H1 (cell line): ENCODE measurements at regions not wholly inside any gene's neighbourhood (a gene's known extent, or its start where the extent isn't known, plus 50 kb on each side); places are given as distances from the start of the nearest gene placed in this dataset.

ENCODE experiments used
- CTCF ChIA-PET: fragments of 300-600 bp; sonication (Branson Sonifier 250); formaldehyde crosslinking; loops from one replicate; lab custom pipeline; 2021; ENCODE audit not compliant: partially characterized antibody; lab: Charles Lee
- POLR2A ChIA-PET: fragments of 300-600 bp; sonication (Branson Sonifier 250); formaldehyde crosslinking; loops from one replicate; lab custom pipeline; 2021; ENCODE audit warnings: inconsistent platforms; ENCODE audit not compliant: partially characterized antibody; lab: Charles Lee
- DNase-seq, 2 experiments: peaks; one replicate each; pipeline versions ENCODE4 v3.0.0 to v3.0.0-alpha.2; 2010 to 2022; ENCODE audit warnings: low spot score in 2 of 2, low read depth in 1 of 2, mixed read lengths in 1 of 2
- FAIRE-seq: peaks from 2 replicates; lab custom pipeline; 2011; peaks lifted over from hg19 to GRCh38; lab: Jason Lieb, UNC
- H2AFZ ChIP-seq: 2 replicates; pipeline ENCODE4 v1.8.1; 2012; ENCODE audit warnings: low read length, inconsistent platforms
- H2AK5ac ChIP-seq: 2 replicates; pipeline ENCODE4 v1.6.1; 2013; ENCODE audit warnings: low read depth, low read length
- H2BK120ac ChIP-seq: replicated peaks from 2 replicates; pipeline ENCODE3; 2013; ENCODE audit warnings: low read depth, low read length, inconsistent platforms
- H2BK12ac ChIP-seq: 2 replicates; pipeline ENCODE4 v1.6.1; 2013; ENCODE audit warnings: low read depth, low read length
- H2BK15ac ChIP-seq: 2 replicates; pipeline ENCODE4 v1.6.1; 2013; ENCODE audit warnings: low read length
- H2BK20ac ChIP-seq: 2 replicates; pipeline ENCODE4 v1.6.1; 2013; ENCODE audit warnings: low read length
- H2BK5ac ChIP-seq: 2 replicates; pipeline ENCODE4 v1.6.1; 2013; ENCODE audit warnings: low read depth, low read length
- H3K14ac ChIP-seq: 2 replicates; pipeline ENCODE4 v1.6.1; 2013; ENCODE audit warnings: inconsistent platforms; ENCODE audit not compliant: insufficient read length
- H3K18ac ChIP-seq: 2 replicates; pipeline ENCODE4 v1.6.1; 2013; ENCODE audit warnings: low read length; ENCODE audit errors: extremely low read depth
- H3K23ac ChIP-seq: 2 replicates; pipeline ENCODE4 v1.6.1; 2013; ENCODE audit warnings: inconsistent platforms; ENCODE audit not compliant: insufficient read length
- H3K23me2 ChIP-seq: 2 replicates; pipeline ENCODE4 v1.6.1; 2013; ENCODE audit warnings: low read depth, low read length
- H3K27ac ChIP-seq: 2 replicates; pipeline ENCODE4 v1.6.1; 2011; ENCODE audit warnings: low read depth, low read length, inconsistent platforms
- H3K27me3 ChIP-seq, 4 experiments: replicated peaks in 1 of 4; 1 replicate in 1 of 4; 2 replicates in 3 of 4; pipeline versions ENCODE4 v1.6.1 to v1.8.1; 2011 to 2013; ENCODE audit warnings: low read length in 3 of 4, mild to moderate bottlenecking in 3 of 4, inconsistent platforms in 2 of 4, mixed read lengths in 2 of 4, moderate library complexity in 1 of 4; ENCODE audit not compliant: control insufficient read depth in 3 of 4, insufficient read depth in 3 of 4; ENCODE audit errors: extremely low read depth in 1 of 4
- H3K36me3 ChIP-seq, 4 experiments: 2 replicates each; pipeline versions ENCODE4 v1.6.1 to v1.8.1; 2011 to 2013; ENCODE audit warnings: mild to moderate bottlenecking in 4 of 4, low read length in 3 of 4, moderate library complexity in 2 of 4, control low read depth in 1 of 4, inconsistent platforms in 1 of 4; ENCODE audit not compliant: insufficient read depth in 4 of 4, control insufficient read depth in 2 of 4
- H3K4ac ChIP-seq: replicated peaks from 2 replicates; pipeline ENCODE3; 2013; ENCODE audit warnings: low read length, low read depth, mixed read lengths, inconsistent platforms; ENCODE audit not compliant: insufficient read length
- H3K4me1 ChIP-seq, 4 experiments: replicated peaks in 1 of 4; 1 replicate in 1 of 4; 2 replicates in 3 of 4; pipeline versions ENCODE4 v1.6.1 to v1.8.1; 2011 to 2013; ENCODE audit warnings: low read length in 3 of 4, inconsistent platforms in 2 of 4, mixed read lengths in 1 of 4; ENCODE audit not compliant: insufficient read depth in 4 of 4, control insufficient read depth in 3 of 4
- H3K4me2 ChIP-seq, 2 experiments: 2 replicates each; pipeline versions ENCODE4 v1.6.1 to v1.8.1; 2011 to 2013; ENCODE audit warnings: low read depth in 2 of 2, low read length in 2 of 2, control low read depth in 1 of 2, inconsistent platforms in 1 of 2, mild to moderate bottlenecking in 1 of 2; ENCODE audit not compliant: insufficient read depth in 1 of 2
- H3K4me3 ChIP-seq, 4 experiments: fragments of 200-600, 300-600 bp in 1 of 4; sonication (generic), shearing (Covaris generic), sonication (Bioruptor Twin) in 1 of 4; 2 replicates each; pipeline versions ENCODE4 v1.5.1 to v1.8.1; 2011 to 2016; ENCODE audit warnings: low read length in 4 of 4, low read depth in 3 of 4, control low read depth in 2 of 4, inconsistent platforms in 2 of 4, mild to moderate bottlenecking in 2 of 4, mixed read lengths in 1 of 4, moderate library complexity in 1 of 4; ENCODE audit not compliant: insufficient read depth in 2 of 4; ENCODE audit errors: extremely low read depth in 1 of 4
- H3K56ac ChIP-seq: replicated peaks from 2 replicates; pipeline ENCODE3; 2013; ENCODE audit warnings: low read depth, mild to moderate bottlenecking, mixed read lengths, low read length, inconsistent platforms; ENCODE audit not compliant: insufficient read length
- H3K79me1 ChIP-seq: 2 replicates; pipeline ENCODE4 v1.6.1; 2013; ENCODE audit warnings: low read depth, low read length, control low read depth
- H3K79me2 ChIP-seq, 2 experiments: 2 replicates each; pipeline versions ENCODE4 v1.6.1 to v1.8.1; 2012 to 2013; ENCODE audit warnings: low read length in 2 of 2, mild to moderate bottlenecking in 2 of 2, inconsistent platforms in 1 of 2; ENCODE audit not compliant: insufficient read depth in 2 of 2, control insufficient read depth in 1 of 2
- H3K9ac ChIP-seq, 4 experiments: replicated peaks in 1 of 4; 1 replicate in 1 of 4; 2 replicates in 3 of 4; pipeline versions ENCODE4 v1.6.1 to v1.8.1; 2011 to 2013; ENCODE audit warnings: low read depth in 3 of 4, low read length in 3 of 4, control low read depth in 2 of 4, mild to moderate bottlenecking in 2 of 4, moderate library complexity in 2 of 4, inconsistent platforms in 1 of 4; ENCODE audit errors: extremely low read depth in 1 of 4
- H3K9me3 ChIP-seq, 2 experiments: 2 replicates each; pipeline versions ENCODE4 v1.6.1 to v1.8.1; 2012 to 2013; ENCODE audit warnings: mild to moderate bottlenecking in 2 of 2, moderate library complexity in 2 of 2, control low read depth in 1 of 2, inconsistent platforms in 1 of 2, low read depth in 1 of 2, low read length in 1 of 2, mixed read lengths in 1 of 2; ENCODE audit not compliant: insufficient read depth in 2 of 2
- H4K20me1 ChIP-seq, 2 experiments: replicated peaks in 1 of 2; 2 replicates each; pipeline versions ENCODE3 to v1.8.1; 2011 to 2013; ENCODE audit warnings: inconsistent platforms in 2 of 2, low read length in 2 of 2, mild to moderate bottlenecking in 1 of 2; ENCODE audit not compliant: insufficient read depth in 2 of 2, control insufficient read depth in 1 of 2
- H4K5ac ChIP-seq: 2 replicates; pipeline ENCODE4 v1.6.1; 2013; ENCODE audit warnings: low read length, low read depth, mixed read lengths, inconsistent platforms; ENCODE audit not compliant: insufficient read length
- H4K8ac ChIP-seq: 2 replicates; pipeline ENCODE4 v1.8.0; 2013; ENCODE audit warnings: mild to moderate bottlenecking, moderate library complexity, low read length, inconsistent platforms; ENCODE audit not compliant: insufficient read depth; ENCODE audit errors: extremely low read depth
- H4K91ac ChIP-seq: replicated peaks from 2 replicates; pipeline ENCODE3; 2013; ENCODE audit warnings: low read length, mixed read lengths, inconsistent platforms; ENCODE audit not compliant: insufficient read length
- CEBPB ChIP-seq: IDR thresholded peaks from 2 replicates; pipeline ENCODE4 v1.6.1; 2012; ENCODE audit warnings: low read depth, low read length
- SP1 ChIP-seq: IDR thresholded peaks from 2 replicates; pipeline ENCODE4 v1.6.1; 2011; ENCODE audit warnings: low read depth, low read length
- WGBS, 2 experiments: shearing (Covaris generic) in 1 of 2; methylation state at CpG; one replicate each; pipeline versions ENCODE4 v1.1.6 to v1.1.7; 2013 to 2015; ENCODE audit warnings: low lambda C conversion rate in 2 of 2, mixed read lengths in 2 of 2, inconsistent platforms in 1 of 2, low coverage in 1 of 2, missing lambda C conversion rate in 1 of 2; ENCODE audit not compliant: insufficient replicate concordance in 2 of 2, insufficient coverage in 1 of 2, insufficient read length in 1 of 2; ENCODE audit errors: extremely low coverage in 1 of 2, missing lambda C conversion rate in 1 of 2; 5-methylcytosine and 5-hydroxymethylcytosine counted together

- no peaks in the 10 kb centered on the region for H4K20me1 ChIP-seq
- no peak overlapping the region for H4K91ac ChIP-seq
- no peak overlapping the region for H3K9ac ChIP-seq
- no peaks in the 10 kb centered on the region for H3K79me1 ChIP-seq
- H3K23ac ChIP-seq: no peak overlapping the region
- H3K18ac ChIP-seq: no peak overlapping the region
- no peaks in the 10 kb centered on the region for H3K23me2 ChIP-seq
- no peak for DNase-seq
- no peak overlapping the region for H2BK120ac ChIP-seq
- peaks cover 0 to 9% (median 1%) of the 10 kb centered on the region in 4 experiments; a peak in 3 of 7 replicates for H3K4me1 ChIP-seq
- no peak overlapping the region for H2BK20ac ChIP-seq
- H2BK12ac ChIP-seq: no peak overlapping the region
- H3K4me2 ChIP-seq: no peak overlapping the region; a peak in 1 of 4 replicates
- H3K56ac ChIP-seq: no peak overlapping the region
- no peaks in the 10 kb centered on the region for H3K27me3 ChIP-seq
- H3K14ac ChIP-seq: no peak overlapping the region
- no peaks in the 10 kb centered on the region for H3K36me3 ChIP-seq
- H3K79me2 ChIP-seq: no peaks in the 10 kb centered on the region
- no peak overlapping the region for H4K5ac ChIP-seq
- H3K4me3 ChIP-seq: no peak overlapping the region
- ChIA-PET CTCF (interaction anchor here (0.7 kb wide), 1 partner anchor 155 kb away, joined by 3 read pairs; no protein-coding TSS in a partner anchor), POLR2A (no interaction called here)
- no peak for FAIRE-seq
- H4K8ac ChIP-seq: no peak overlapping the region
- TF ChIP-seq SP1 (no peak), CEBPB (0 out of 2 replicates have a peak, but pooled peaks have one; percentile 4)
- H3K4ac ChIP-seq: no peak overlapping the region
- H3K9me3 ChIP-seq: no peaks in the 10 kb centered on the region
- WGBS, 2 experiments: 67 to 100% methylated on average over 3 to 5 of the region's 5 CpGs
- H2AFZ ChIP-seq: no peak overlapping the region
- H2BK15ac ChIP-seq: no peak overlapping the region
- no peak overlapping the region for H2AK5ac ChIP-seq
- no peak overlapping the region for H2BK5ac ChIP-seq
- no peak overlapping the region for H3K27ac ChIP-seq
Measured at GRCh38 chr4:161178310-161178709, 985.5 kb downstream of the FSTL5 start.
